PC-3 (cell line): ENCODE measurements at regions not wholly inside any gene's neighbourhood (a gene's known extent, or its start where the extent isn't known, plus 50 kb on each side); places are given as distances from the start of the nearest gene placed in this dataset.

Experiments used
- ATAC-seq: fragments of 200-7000 bp; cut with Tn5 transposase; 2 replicates; pipeline ENCODE4 v1.9.1; 2020; ENCODE audit warnings: mild to moderate bottlenecking, moderate library complexity
- BruUV-seq: library from RNA; stranded (reverse); fragments of 400-500 nt; replicated peaks from 2 replicates; lab custom pipeline; 2021; lab: Mats Ljungman, UMichigan
- CTCF ChIA-PET: fragments of 300-600 bp; sonication (Branson Sonifier 250); formaldehyde crosslinking; loops from one replicate; lab custom pipeline; 2022; ENCODE audit warnings: antibody characterized with exemption; lab: Charles Lee
- POLR2A ChIA-PET: fragments of 300-600 bp; sonication (Branson Sonifier 250); formaldehyde crosslinking; loops from one replicate; lab custom pipeline; 2022; ENCODE audit warnings: antibody characterized with exemption; ENCODE audit not compliant: unreplicated experiment; lab: Charles Lee
- DNase-seq: peaks from one replicate; pipeline ENCODE4 v3.0.0-alpha.2; 2015
- H2AFZ ChIP-seq: fragments of 300-600 bp; sonication (generic); 2 replicates; pipeline ENCODE4 v1.6.0; 2016; ENCODE audit warnings: antibody characterized with exemption, low read length
- H3F3A ChIP-seq: fragments of 300-600 bp; sonication (generic); one replicate; pipeline ENCODE4 v1.6.0; 2017; ENCODE audit warnings: antibody characterized with exemption, low read length, control low read depth, mild to moderate bottlenecking; ENCODE audit not compliant: unreplicated experiment
- H3K27ac ChIP-seq: fragments of 300-600 bp; sonication (generic); 2 replicates; pipeline ENCODE4 v1.5.1; 2016; ENCODE audit warnings: mild to moderate bottlenecking, low read length
- H3K27me3 ChIP-seq: fragments of 300-600 bp; sonication (generic); 2 replicates; pipeline ENCODE4 v1.6.1; 2016; ENCODE audit warnings: low read length, mixed read lengths
- H3K36me3 ChIP-seq: fragments of 300-600 bp; sonication (generic); 2 replicates; pipeline ENCODE4 v1.6.1; 2016; ENCODE audit warnings: low read depth, mixed run types, low read length, mixed read lengths
- H3K4me1 ChIP-seq: fragments of 300-600 bp; sonication (generic); 2 replicates; pipeline ENCODE4 v1.5.1; 2016; ENCODE audit warnings: low read length; ENCODE audit not compliant: insufficient read depth
- H3K4me2 ChIP-seq: fragments of 300-600 bp; sonication (generic); 2 replicates; pipeline ENCODE4 v1.6.0; 2016; ENCODE audit warnings: low read length
- H3K4me3 ChIP-seq: fragments of 300-600 bp; sonication (generic); 2 replicates; pipeline ENCODE4 v1.5.1; 2016; ENCODE audit warnings: mild to moderate bottlenecking, low read length, mixed read lengths
- H3K79me2 ChIP-seq: fragments of 300-600 bp; sonication (generic); 2 replicates; pipeline ENCODE4 v1.6.1; 2017; ENCODE audit warnings: low read length, mixed read lengths
- H3K9ac ChIP-seq: fragments of 300-600 bp; sonication (generic); 2 replicates; pipeline ENCODE4 v1.6.0; 2016; ENCODE audit warnings: mild to moderate bottlenecking, low read length
- H3K9me2 ChIP-seq: fragments of 300-600 bp; sonication (generic); replicated peaks from 2 replicates; pipeline ENCODE4 v1.6.1; 2016; ENCODE audit warnings: mixed run types, low read length, mixed read lengths
- H3K9me3 ChIP-seq: fragments of 300-600 bp; sonication (generic); 2 replicates; pipeline ENCODE4 v1.6.1; 2016; ENCODE audit warnings: low read length, mixed read lengths
- H4K20me1 ChIP-seq: fragments of 300-600 bp; sonication (generic); 2 replicates; pipeline ENCODE4 v1.6.1; 2016; ENCODE audit warnings: low read length, mixed read lengths
- EZH2 ChIP-seq: fragments of 300-600 bp; sonication (generic); IDR thresholded peaks from one replicate; pipeline ENCODE4 v1.6.1; 2017; ENCODE audit warnings: antibody characterized with exemption, mild to moderate bottlenecking, low read length; ENCODE audit not compliant: unreplicated experiment
- EZH2phosphoT487 ChIP-seq: fragments of 300-600 bp; sonication (generic); IDR thresholded peaks from 2 replicates; pipeline ENCODE4 v1.6.1; 2018; ENCODE audit warnings: mild to moderate bottlenecking, antibody characterized with exemption, low read length, borderline replicate concordance
- intact Hi-C: fragments of 100-400 bp; cut with micrococcal nuclease; formaldehyde crosslinking; loops from 2 replicates; pipeline ENCODE4 v1.9.0; 2023
- TF ChIP-seq, protein P1 (sequence below): fragments of 300-600 bp; sonication (generic); conservative IDR thresholded peaks from 2 replicates; pipeline ENCODE4 v1.5.1; 2017; ENCODE audit warnings: antibody characterized with exemption, low read depth, mild to moderate bottlenecking, low read length

DNA sequence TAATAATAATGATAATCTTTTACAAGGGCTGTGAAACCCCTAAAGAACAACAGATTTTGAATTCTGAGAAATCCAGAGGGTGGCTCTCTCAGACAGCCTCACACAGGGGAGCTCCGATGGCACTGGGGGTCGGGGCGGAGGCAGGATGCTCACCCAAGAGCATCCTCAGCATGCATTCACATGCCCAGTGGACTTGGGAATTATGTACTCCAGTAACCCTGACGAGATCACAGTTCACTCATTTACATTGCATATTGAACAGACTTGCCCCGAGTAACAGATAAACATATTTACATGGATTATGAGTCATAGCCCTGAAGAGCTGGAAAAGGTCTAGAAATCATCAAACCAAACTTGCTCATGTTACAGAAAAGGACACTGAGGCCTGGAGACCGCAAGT lies 482.7 kb upstream of the JARID2 start:
- CTCF ChIA-PET = no interaction called here
- Histone ChIP-seq H3K9me2 (no peaks in the 10 kb centered on the region), H3K4me3 (no peak overlapping the region), H3K36me3 (no peaks in the 10 kb centered on the region), H3K9me3 (no peaks in the 10 kb centered on the region), H3K27ac (peak overlapping the region; percentile 42), H4K20me1 (no peaks in the 10 kb centered on the region), H3K27me3 (no peaks in the 10 kb centered on the region), H3F3A (no peaks in the 10 kb centered on the region), H2AFZ (0 out of 2 replicates have a peak overlapping the region, but pooled peaks have one; percentile 29), H3K4me1 (peaks cover 40% of the 10 kb centered on the region), H3K9ac (no peak overlapping the region), H3K79me2 (no peaks in the 10 kb centered on the region), H3K4me2 (peak overlapping the region; percentile 33; the same call in 1 of the 2 replicates)
- peak; percentile 46 for DNase-seq
- TF ChIP-seq, protein P1, sequence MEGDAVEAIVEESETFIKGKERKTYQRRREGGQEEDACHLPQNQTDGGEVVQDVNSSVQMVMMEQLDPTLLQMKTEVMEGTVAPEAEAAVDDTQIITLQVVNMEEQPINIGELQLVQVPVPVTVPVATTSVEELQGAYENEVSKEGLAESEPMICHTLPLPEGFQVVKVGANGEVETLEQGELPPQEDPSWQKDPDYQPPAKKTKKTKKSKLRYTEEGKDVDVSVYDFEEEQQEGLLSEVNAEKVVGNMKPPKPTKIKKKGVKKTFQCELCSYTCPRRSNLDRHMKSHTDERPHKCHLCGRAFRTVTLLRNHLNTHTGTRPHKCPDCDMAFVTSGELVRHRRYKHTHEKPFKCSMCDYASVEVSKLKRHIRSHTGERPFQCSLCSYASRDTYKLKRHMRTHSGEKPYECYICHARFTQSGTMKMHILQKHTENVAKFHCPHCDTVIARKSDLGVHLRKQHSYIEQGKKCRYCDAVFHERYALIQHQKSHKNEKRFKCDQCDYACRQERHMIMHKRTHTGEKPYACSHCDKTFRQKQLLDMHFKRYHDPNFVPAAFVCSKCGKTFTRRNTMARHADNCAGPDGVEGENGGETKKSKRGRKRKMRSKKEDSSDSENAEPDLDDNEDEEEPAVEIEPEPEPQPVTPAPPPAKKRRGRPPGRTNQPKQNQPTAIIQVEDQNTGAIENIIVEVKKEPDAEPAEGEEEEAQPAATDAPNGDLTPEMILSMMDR = no peak
- TF ChIP-seq EZH2phosphoT487 (no peak), EZH2 (no peak)
- peak; percentile 64 for ATAC-seq
- POLR2A ChIA-PET = no interaction called here
- no TSS peak for BruUV-seq
- intact Hi-C loops = no loop called here

DNA sequence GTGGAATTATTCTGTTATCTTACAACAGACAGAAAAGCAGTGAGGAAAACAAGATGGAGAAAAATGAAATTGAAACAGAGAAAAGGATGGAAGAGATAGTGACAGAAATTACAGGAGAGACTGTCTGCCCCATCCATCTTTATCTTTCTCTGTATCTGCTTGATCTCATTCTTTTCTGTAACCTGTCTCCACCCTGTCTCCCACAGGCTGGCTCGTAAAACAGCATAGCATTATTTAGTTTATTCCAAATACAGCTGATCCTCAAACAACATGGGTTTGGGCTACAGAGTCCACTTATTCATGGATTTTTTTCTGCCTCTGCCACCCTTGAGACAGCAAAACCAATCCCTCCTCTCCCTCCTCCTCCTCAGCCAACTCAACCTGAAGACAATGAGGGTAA lies 482.3 kb upstream of the JARID2 start:
- H3K9me3 ChIP-seq = no peaks in the 10 kb centered on the region
- H3K4me1 ChIP-seq = peaks cover 36% of the 10 kb centered on the region
- peak overlapping the region; percentile 33 for H3K4me2 ChIP-seq
- intact Hi-C loops = no loop called here
- H2AFZ ChIP-seq = peak overlapping the region; percentile 29
- H3K4me3 ChIP-seq = no peak overlapping the region
- peak; percentile 12 for DNase-seq
- no peaks in the 10 kb centered on the region for H3K9me2 ChIP-seq
- no peaks in the 10 kb centered on the region for H3K27me3 ChIP-seq
- no TSS peak for BruUV-seq
- H3K9ac ChIP-seq = no peak overlapping the region
- no peaks in the 10 kb centered on the region for H3F3A ChIP-seq
- TF ChIP-seq EZH2phosphoT487 = no peak
- TF ChIP-seq, protein P1 = no peak
- no peak for TF ChIP-seq EZH2
- CTCF ChIA-PET = no interaction called here
- H3K36me3 ChIP-seq = no peaks in the 10 kb centered on the region
- no peaks in the 10 kb centered on the region for H3K79me2 ChIP-seq
- peak overlapping the region; percentile 42 for H3K27ac ChIP-seq
- no peaks in the 10 kb centered on the region for H4K20me1 ChIP-seq
- POLR2A ChIA-PET = no interaction called here
- ATAC-seq = peak; percentile 66

DNA sequence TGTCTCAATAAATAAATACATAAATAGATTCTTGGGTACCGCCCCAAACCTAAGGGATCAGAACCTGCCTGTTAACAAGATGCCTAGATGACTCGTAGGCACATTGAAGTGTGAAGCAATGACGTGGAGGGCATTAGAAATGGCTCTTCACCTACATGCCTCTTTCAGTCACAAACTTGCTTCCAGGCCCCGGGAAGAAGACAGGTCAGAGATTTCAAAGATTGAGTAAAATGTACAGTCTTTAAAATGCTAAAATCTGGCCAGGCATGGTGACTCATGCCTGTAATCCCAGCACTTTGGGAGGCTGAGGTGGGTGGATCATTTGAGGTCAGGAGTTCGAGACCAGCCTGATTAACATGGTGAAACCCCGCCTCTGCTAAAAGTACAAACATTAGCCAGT lies 480.8 kb upstream of the JARID2 start:
- DNase-seq = peak; percentile 49
- POLR2A ChIA-PET = no interaction called here
- Histone ChIP-seq H3K4me1 (peaks cover 29% of the 10 kb centered on the region), H4K20me1 (no peaks in the 10 kb centered on the region), H3K79me2 (no peaks in the 10 kb centered on the region), H3F3A (no peaks in the 10 kb centered on the region), H3K27ac (peak overlapping the region; percentile 33), H3K9me2 (no peaks in the 10 kb centered on the region), H2AFZ (no peak overlapping the region), H3K27me3 (no peaks in the 10 kb centered on the region), H3K9ac (no peak overlapping the region; the same call in 1 of the 2 replicates), H3K9me3 (no peaks in the 10 kb centered on the region), H3K4me3 (no peak overlapping the region), H3K36me3 (no peaks in the 10 kb centered on the region), H3K4me2 (no peak overlapping the region)
- intact Hi-C loops = no loop called here
- BruUV-seq = no TSS peak
- TF ChIP-seq EZH2phosphoT487 (no peak), EZH2 (no peak)
- TF ChIP-seq, protein P1 = no peak
- CTCF ChIA-PET = no interaction called here
- no peak for ATAC-seq
